Neural crest cell (in vitro differentiated cells): ENCODE measurements at regions not wholly inside any gene's neighbourhood (a gene's known extent, or its start where the extent isn't known, plus 50 kb on each side); places are given as distances from the start of the nearest gene placed in this dataset.

Experiments used
- DNase-seq: peaks from one replicate; pipeline ENCODE4 v3.0.0; 2021; ENCODE audit warnings: low read depth, mixed read lengths, low spot score
- H3K27ac Mint-ChIP-seq: one replicate; pipeline ENCODE4 v1.8.0; 2021; ENCODE audit warnings: mild to moderate bottlenecking, mixed read lengths; ENCODE audit not compliant: unreplicated experiment
- H3K27me3 Mint-ChIP-seq: 2 replicates; pipeline ENCODE4 v1.8.0; 2021; ENCODE audit warnings: low read depth, mild to moderate bottlenecking, mixed read lengths
- H3K36me3 Mint-ChIP-seq: 2 replicates; pipeline ENCODE4 v1.8.0; 2021; ENCODE audit warnings: low read depth, mild to moderate bottlenecking, mixed read lengths
- H3K4me1 Mint-ChIP-seq: 2 replicates; pipeline ENCODE4 v1.8.0; 2021; ENCODE audit warnings: mixed read lengths
- H3K4me3 Mint-ChIP-seq: one replicate; pipeline ENCODE4 v1.8.0; 2021; ENCODE audit warnings: mild to moderate bottlenecking, mixed read lengths
- H3K9me3 Mint-ChIP-seq: 2 replicates; pipeline ENCODE4 v1.8.0; 2021; ENCODE audit warnings: mixed read lengths
- TF ChIP-seq, protein P1 (sequence below): fragments of 200-600 bp; sonication (generic); conservative IDR thresholded peaks from 2 replicates; pipeline ENCODE4 v1.5.0; 2021; ENCODE audit warnings: antibody characterized with exemption, mild to moderate bottlenecking

DNA sequence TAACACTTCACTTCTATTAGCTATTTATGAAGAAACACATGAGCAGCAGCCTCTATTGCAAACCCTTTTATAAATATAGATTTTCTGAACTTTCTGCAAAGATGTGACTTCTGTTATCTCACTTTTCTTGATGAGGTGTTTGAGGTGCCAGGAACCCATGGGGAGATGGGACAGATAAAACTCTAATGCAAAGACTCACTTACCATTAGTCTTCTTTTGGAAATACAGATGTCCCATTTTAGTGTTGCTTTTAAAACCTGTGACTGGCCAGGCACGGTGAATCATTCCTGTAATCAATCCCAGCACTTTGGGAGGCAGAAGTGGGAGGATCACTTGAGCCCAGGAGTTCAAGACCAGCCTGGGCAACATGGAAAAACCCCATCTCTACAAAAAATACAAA, 171.3 kb upstream of the GAS1 start:
- H3K36me3 Mint-ChIP-seq: no peaks in the 10 kb centered on the region

DNA sequence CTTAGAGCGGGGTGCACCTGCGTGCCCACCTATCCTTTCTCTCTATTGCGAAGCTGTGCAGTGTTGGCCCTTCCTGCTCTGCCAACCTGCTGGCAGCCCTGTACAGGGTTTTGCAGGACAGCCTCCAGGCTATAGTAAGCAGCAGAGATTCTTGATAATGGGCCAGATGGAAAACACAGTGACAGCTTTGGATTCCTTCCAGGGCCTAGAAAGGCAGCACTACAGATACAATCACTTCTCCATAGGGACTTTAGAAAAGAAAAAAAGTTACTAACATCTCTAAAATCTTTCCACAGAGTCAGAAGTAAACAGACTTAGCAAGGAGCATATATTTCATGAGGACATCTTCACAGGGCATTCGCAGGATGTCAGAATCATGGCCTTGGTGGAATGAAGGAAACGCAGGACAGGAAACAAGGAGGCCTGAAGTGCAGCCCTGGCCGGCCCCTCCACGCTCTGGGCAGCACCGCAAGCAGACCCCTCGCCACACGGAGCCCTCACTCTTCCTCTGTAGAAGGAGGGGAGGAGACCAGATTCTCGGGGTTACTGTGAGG, 172.1 kb upstream of the GAS1 start:
- no peak for DNase-seq
- Mint-ChIP-seq H3K4me1 (no peaks in the 10 kb centered on the region), H3K9me3 (no peaks in the 10 kb centered on the region), H3K36me3 (no peaks in the 10 kb centered on the region), H3K27ac (no peak overlapping the region), H3K4me3 (no peak overlapping the region), H3K27me3 (no peaks in the 10 kb centered on the region)
- TF ChIP-seq, protein P1, sequence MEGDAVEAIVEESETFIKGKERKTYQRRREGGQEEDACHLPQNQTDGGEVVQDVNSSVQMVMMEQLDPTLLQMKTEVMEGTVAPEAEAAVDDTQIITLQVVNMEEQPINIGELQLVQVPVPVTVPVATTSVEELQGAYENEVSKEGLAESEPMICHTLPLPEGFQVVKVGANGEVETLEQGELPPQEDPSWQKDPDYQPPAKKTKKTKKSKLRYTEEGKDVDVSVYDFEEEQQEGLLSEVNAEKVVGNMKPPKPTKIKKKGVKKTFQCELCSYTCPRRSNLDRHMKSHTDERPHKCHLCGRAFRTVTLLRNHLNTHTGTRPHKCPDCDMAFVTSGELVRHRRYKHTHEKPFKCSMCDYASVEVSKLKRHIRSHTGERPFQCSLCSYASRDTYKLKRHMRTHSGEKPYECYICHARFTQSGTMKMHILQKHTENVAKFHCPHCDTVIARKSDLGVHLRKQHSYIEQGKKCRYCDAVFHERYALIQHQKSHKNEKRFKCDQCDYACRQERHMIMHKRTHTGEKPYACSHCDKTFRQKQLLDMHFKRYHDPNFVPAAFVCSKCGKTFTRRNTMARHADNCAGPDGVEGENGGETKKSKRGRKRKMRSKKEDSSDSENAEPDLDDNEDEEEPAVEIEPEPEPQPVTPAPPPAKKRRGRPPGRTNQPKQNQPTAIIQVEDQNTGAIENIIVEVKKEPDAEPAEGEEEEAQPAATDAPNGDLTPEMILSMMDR: no peak

More for the DNA sequence above, 171.3 kb upstream of the GAS1 start:
- DNase-seq: no peak
- TF ChIP-seq, protein P1: no peak
- Mint-ChIP-seq H3K4me3 (no peak overlapping the region), H3K4me1 (no peaks in the 10 kb centered on the region), H3K27ac (no peak overlapping the region), H3K9me3 (no peaks in the 10 kb centered on the region), H3K27me3 (no peaks in the 10 kb centered on the region)

DNA sequence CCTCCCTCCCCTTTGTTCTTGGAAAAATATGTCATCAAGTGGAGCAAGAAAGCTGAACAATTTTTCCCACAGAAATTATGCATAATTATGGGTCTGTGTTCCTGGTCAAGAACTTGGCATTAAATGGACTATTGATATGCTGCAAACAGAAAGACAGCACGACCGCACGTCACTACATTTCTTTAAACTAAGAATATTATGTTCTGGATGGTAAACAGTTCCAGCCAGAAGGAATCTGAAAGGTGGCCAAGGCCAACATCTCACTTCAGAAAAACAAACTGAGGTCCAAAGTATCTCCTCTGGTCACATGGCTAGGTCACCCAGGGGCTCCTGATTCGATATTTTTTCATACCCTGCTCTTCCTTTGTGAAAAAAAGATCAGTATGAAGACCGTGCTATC, 173.3 kb upstream of the GAS1 start:
- Mint-ChIP-seq H3K9me3 (no peaks in the 10 kb centered on the region), H3K4me1 (no peaks in the 10 kb centered on the region), H3K27ac (no peak overlapping the region), H3K36me3 (no peaks in the 10 kb centered on the region), H3K27me3 (no peaks in the 10 kb centered on the region), H3K4me3 (no peak overlapping the region)
- DNase-seq: no peak
- TF ChIP-seq, protein P1: no peak

DNA sequence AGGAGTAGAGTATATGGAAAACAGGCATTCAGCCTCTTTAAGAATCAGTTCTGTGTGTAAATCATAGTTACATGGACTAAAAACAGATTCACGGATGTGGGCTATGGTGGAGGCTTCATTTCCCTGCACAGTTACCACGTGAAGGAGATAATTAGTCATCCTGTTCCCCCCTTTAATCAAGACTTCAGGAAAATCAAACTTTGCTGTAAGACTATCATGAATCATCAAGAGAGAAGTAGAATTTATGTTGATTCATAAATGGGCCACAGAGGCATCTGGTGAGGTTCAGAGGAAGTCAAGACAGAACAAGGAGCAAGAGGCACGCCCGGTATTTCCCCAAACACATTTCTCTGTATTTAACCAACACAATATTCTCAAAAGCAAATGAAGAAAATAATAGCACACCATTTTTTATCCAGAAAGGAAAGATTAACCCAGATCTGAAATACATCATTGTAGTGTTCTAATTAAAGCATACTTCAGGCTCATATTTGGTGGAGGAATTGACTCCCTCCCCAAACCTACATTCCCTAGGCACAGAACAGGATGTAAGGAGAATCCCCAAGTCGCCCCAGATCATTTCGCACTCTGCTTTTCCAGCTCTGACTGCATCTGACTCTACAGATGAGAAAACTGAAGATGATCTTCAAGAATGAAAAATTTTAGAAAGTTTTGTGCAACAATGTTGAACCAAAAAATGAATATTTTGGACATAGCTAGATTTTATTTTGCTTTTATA, 175.8 kb upstream of the GAS1 start:
- no peak for DNase-seq
- Mint-ChIP-seq H3K4me3 (no peak overlapping the region), H3K27me3 (no peaks in the 10 kb centered on the region), H3K27ac (no peak overlapping the region), H3K4me1 (no peaks in the 10 kb centered on the region), H3K36me3 (no peaks in the 10 kb centered on the region), H3K9me3 (no peaks in the 10 kb centered on the region)
- TF ChIP-seq, protein P1: no peak

DNA sequence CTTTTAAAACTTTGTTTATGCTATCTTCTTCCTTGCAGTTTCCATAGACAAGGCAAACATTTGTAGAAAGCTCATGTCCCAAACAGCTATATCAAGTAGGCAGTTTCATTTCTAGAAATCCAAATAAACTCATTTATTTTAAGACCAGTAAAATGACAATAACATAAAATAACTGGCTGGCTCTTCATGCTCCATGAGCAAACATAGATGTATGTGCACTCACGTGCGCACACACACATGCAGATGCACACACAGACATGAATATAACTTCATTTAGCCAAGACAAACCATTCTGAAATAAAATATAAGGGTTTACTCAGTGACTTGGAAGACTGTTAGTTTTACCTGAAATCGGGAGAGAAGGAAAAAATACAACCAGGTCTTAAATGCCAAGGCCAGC, 176.5 kb upstream of the GAS1 start:
- no peak overlapping the region for H3K27ac Mint-ChIP-seq
- no peaks in the 10 kb centered on the region for H3K9me3 Mint-ChIP-seq
- no peaks in the 10 kb centered on the region for H3K4me1 Mint-ChIP-seq

More for the DNA sequence above, 176.5 kb upstream of the GAS1 start:
- no peak for DNase-seq
- no peak overlapping the region for H3K4me3 Mint-ChIP-seq
- TF ChIP-seq, protein P1: no peak
- no peaks in the 10 kb centered on the region for H3K36me3 Mint-ChIP-seq
- H3K27me3 Mint-ChIP-seq: no peaks in the 10 kb centered on the region
